IPS DF 6.9 (cell line): ENCODE measurements at regions not wholly inside any gene's neighbourhood (a gene's known extent, or its start where the extent isn't known, plus 50 kb on each side); places are given as distances from the start of the nearest gene placed in this dataset.

Source experiments
- DNase-seq: peaks from one replicate; pipeline ENCODE4 v3.0.0-alpha.2; 2013; ENCODE audit warnings: low read depth, low spot score
- H3K27ac ChIP-seq: one replicate; pipeline ENCODE4 v1.5.1; 2013; ENCODE audit warnings: low read length, control low read depth
- H3K27me3 ChIP-seq: 2 replicates; pipeline ENCODE4 v1.6.1; 2013; ENCODE audit warnings: mild to moderate bottlenecking, low read length; ENCODE audit not compliant: control insufficient read depth, insufficient read depth
- H3K36me3 ChIP-seq: 2 replicates; pipeline ENCODE4 v1.6.1; 2013; ENCODE audit warnings: low read length; ENCODE audit not compliant: control insufficient read depth, insufficient read depth
- H3K4me1 ChIP-seq: 2 replicates; pipeline ENCODE4 v1.6.1; 2013; ENCODE audit warnings: low read length; ENCODE audit not compliant: control insufficient read depth, insufficient read depth
- H3K4me3 ChIP-seq: 2 replicates; pipeline ENCODE4 v1.5.1; 2013; ENCODE audit warnings: mild to moderate bottlenecking, low read length
- H3K9me3 ChIP-seq: 2 replicates; pipeline ENCODE4 v1.6.1; 2013; ENCODE audit warnings: low read length, inconsistent platforms; ENCODE audit not compliant: control insufficient read depth, insufficient read depth
- WGBS: extraction: QIAGEN DNeasy Blood & Tissue Kit; methylation state at CpG from one replicate; pipeline ENCODE4 v1.1.7; 2013; ENCODE audit warnings: mixed read lengths, missing lambda C conversion rate; ENCODE audit not compliant: insufficient read length, insufficient coverage; 5-methylcytosine and 5-hydroxymethylcytosine counted together

DNA sequence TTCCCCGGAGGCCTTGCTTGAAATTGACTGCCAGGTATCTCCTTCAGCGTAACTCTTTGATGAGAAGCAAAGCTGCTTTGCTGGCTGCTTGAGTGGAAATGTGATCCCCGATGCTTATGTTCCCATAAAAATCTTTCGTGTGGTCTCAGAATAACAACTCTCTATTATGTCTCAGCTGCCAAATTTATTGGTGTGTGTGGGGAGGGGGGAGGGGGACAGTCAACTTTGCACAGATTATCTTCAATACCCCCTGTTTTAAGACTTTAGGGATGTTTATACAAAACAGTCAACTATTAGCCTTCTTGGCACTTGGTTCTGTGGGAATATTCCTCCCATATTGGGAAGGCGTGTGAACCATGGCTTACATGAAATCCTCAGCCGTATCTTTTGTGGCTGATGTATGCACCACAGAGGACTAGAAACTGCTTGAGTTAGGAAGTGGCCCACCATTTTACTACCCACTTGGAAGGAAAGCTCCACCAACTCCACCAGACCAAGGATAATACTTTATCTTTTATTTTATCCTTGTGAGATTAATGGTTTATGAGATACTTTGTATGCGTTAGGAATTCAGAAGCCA, 101.5 kb upstream of the SLC24A3 start:
- H3K27ac ChIP-seq, result no peak overlapping the region
- H3K4me3 ChIP-seq, result no peak overlapping the region
- H3K4me1 ChIP-seq, result no peaks in the 10 kb centered on the region
- DNase-seq, result no peak
- no peaks in the 10 kb centered on the region for H3K9me3 ChIP-seq
- H3K27me3 ChIP-seq, result no peaks in the 10 kb centered on the region
- H3K36me3 ChIP-seq, result no peaks in the 10 kb centered on the region
- no CpG with 5 or more reads among the region's 7 CpGs for WGBS

- Histone ChIP-seq H3K27ac (no peak overlapping the region), H3K27me3 (no peaks in the 10 kb centered on the region), H3K4me1 (no peaks in the 10 kb centered on the region), H3K4me3 (no peak overlapping the region), H3K9me3 (no peaks in the 10 kb centered on the region), H3K36me3 (no peaks in the 10 kb centered on the region)
- no peak for DNase-seq
- WGBS, result no CpG with 5 or more reads among the region's 2 CpGs
These were observed 99.6 kb upstream of the SLC24A3 start for GRCh38 chr20:19112828-19113227.

DNA sequence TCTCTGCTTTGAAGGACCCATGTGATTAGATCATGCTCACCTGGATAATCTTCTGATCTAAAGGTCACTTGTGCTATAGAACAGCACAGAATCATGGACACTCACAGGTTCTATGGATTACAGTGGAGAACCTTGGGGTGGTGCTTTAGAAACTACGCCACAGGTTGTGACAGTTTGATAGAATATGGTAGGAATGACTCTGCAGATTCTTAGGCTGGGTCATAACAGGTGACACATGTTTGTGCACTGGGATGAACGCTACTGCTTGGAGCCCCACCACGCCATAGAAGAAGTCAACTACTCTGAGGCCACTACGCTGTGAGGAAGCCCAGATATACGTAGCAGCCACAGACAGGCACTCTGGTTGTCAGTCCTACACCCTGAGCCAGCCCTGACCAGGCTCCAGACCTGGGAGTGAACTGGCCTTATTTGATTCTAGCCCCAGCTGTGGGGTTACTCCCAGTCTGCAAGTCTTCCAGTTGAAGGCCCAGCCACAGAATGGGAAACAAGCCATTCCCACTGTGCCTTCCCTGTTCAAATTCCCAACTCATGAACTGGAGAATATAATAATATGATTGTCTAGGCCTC, 99.0 kb upstream of the SLC24A3 start:
- DNase-seq, result no peak
- H3K27ac ChIP-seq, result no peak overlapping the region
- no peaks in the 10 kb centered on the region for H3K4me1 ChIP-seq
- no peaks in the 10 kb centered on the region for H3K27me3 ChIP-seq
- no peaks in the 10 kb centered on the region for H3K36me3 ChIP-seq
- no CpG with 5 or more reads among the region's 5 CpGs for WGBS
- no peaks in the 10 kb centered on the region for H3K9me3 ChIP-seq
- no peak overlapping the region for H3K4me3 ChIP-seq

DNA sequence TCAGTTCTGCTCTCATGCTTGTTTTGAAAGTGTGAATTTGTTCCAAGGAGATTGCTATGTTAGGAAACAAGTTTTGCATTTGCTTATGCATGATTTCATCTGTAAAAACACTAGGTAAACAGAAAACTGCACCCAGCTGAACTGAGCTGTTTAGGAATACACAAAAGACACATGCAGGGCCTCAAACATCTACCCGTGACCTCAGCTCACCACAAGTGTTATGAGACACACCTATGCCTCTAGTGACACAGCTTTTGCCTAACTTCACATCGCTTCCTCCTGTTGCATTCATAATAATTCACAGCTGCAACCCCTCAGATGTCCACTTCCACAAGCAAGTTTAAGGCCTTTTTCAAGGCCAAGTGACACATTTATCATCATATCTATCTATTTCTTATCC, 98.0 kb upstream of the SLC24A3 start:
- H3K27me3 ChIP-seq, result no peaks in the 10 kb centered on the region
- no CpG with 5 or more reads among the region's 2 CpGs for WGBS
- H3K9me3 ChIP-seq, result no peaks in the 10 kb centered on the region
- no peak overlapping the region for H3K4me3 ChIP-seq
- no peaks in the 10 kb centered on the region for H3K4me1 ChIP-seq
- no peaks in the 10 kb centered on the region for H3K36me3 ChIP-seq
- DNase-seq, result no peak
- no peak overlapping the region for H3K27ac ChIP-seq

DNA sequence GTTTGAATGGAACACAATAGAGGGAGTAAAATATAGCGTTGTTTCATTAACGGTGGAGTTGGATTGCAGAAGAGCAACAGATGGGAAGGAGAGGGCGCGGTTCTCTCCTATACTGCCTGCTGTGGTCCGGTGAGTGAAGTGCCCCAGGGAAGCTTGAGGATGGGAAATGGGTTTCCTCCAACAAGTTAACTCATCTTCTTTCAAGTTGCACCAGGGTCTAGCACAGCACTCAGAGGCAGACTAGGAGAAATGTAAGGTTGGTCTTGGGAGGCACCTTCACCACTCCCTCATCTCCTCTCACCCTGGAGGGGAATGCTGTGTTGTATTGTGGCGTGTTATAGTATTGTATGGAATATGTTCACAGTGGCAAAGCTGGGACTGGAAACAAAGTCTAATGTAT, 96.9 kb upstream of the SLC24A3 start:
- Histone ChIP-seq H3K27me3 (no peaks in the 10 kb centered on the region), H3K36me3 (no peaks in the 10 kb centered on the region), H3K9me3 (no peaks in the 10 kb centered on the region), H3K4me3 (no peak overlapping the region), H3K4me1 (no peaks in the 10 kb centered on the region), H3K27ac (no peak overlapping the region)
- WGBS, result no CpG with 5 or more reads among the region's 6 CpGs
- DNase-seq, result no peak

DNA sequence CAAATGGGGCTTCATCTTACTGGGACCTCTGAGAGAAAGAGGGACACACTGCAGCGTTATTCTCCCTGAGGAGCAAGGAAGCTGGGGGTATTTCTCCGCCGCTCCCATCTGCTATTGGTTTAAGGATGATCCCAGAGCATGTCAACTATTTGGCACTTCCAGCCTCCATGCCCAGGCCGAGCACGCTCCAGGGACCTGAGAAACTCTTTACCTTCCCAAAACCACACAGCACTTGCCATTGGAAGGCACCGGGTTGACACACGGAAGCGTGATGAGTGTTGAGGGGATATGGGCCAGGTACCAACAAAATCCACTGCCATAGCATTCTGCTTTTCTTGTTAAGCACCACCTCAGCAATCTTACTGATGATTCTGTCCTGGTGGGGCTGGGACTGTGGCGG, 92.4 kb upstream of the SLC24A3 start:
- Histone ChIP-seq H3K36me3 (no peaks in the 10 kb centered on the region), H3K9me3 (no peaks in the 10 kb centered on the region), H3K27ac (no peak overlapping the region), H3K4me3 (no peak overlapping the region), H3K27me3 (no peaks in the 10 kb centered on the region), H3K4me1 (no peaks in the 10 kb centered on the region)
- no peak for DNase-seq
- no CpG with 5 or more reads among the region's 9 CpGs for WGBS

DNA sequence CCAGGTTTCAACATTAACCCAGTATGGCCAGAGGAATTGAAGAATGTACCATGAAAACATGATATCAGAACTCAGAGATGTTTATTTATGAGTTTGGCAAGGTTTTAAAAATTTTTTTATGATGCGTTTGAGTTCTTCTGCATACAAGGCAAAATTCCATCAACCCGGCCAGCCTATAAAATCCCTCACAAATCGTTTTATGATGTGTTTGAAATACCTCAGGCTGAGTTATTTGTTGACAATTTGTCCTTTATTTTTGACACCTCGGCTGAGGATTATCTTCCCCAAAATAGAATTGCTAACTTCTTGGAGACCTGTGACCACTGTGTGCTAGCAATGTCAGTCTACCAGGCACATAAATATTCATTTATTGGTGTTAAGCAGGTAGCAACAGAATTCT, 91.9 kb upstream of the SLC24A3 start:
- WGBS, result no CpG with 5 or more reads among the region's 4 CpGs
- no peak for DNase-seq

DNA sequence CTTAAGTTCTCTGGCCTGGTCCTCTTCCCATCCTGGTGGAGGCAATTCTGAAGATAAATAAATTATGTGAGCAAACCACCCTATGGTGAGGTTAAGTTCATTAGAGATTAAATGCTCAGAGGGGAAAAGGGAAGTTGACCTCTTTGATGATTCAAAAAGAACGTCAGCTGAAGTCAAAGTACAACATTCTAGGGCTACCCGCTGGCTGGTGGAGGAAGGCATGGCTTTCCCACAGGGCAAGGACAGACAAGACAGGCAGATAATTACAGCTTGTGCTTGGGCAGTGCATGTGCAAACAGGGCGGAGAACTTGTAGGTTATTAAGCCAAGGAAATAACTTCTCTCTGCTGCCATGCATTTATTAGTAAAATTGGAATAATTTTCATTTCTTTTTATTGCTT, 91.0 kb upstream of the SLC24A3 start:
- no peak overlapping the region for H3K4me3 ChIP-seq
- H3K9me3 ChIP-seq, result no peaks in the 10 kb centered on the region
- no CpG with 5 or more reads among the region's 3 CpGs for WGBS
- H3K27ac ChIP-seq, result no peak overlapping the region
- H3K27me3 ChIP-seq, result no peaks in the 10 kb centered on the region
- no peaks in the 10 kb centered on the region for H3K36me3 ChIP-seq
- no peak for DNase-seq
- no peaks in the 10 kb centered on the region for H3K4me1 ChIP-seq

More for the DNA sequence above, 91.9 kb upstream of the SLC24A3 start:
- H3K4me3 ChIP-seq, result no peak overlapping the region
- no peaks in the 10 kb centered on the region for H3K4me1 ChIP-seq
- no peaks in the 10 kb centered on the region for H3K36me3 ChIP-seq
- H3K27ac ChIP-seq, result no peak overlapping the region
- no peaks in the 10 kb centered on the region for H3K9me3 ChIP-seq
- no peaks in the 10 kb centered on the region for H3K27me3 ChIP-seq

GRCh38 chr20:19121916-19122315, 90.5 kb upstream of the SLC24A3 start:
- H3K27me3 ChIP-seq, result no peaks in the 10 kb centered on the region
- no peak for DNase-seq
- H3K9me3 ChIP-seq, result no peaks in the 10 kb centered on the region
- no peak overlapping the region for H3K27ac ChIP-seq
- no peaks in the 10 kb centered on the region for H3K36me3 ChIP-seq
- no peaks in the 10 kb centered on the region for H3K4me1 ChIP-seq
- no peak overlapping the region for H3K4me3 ChIP-seq

DNA sequence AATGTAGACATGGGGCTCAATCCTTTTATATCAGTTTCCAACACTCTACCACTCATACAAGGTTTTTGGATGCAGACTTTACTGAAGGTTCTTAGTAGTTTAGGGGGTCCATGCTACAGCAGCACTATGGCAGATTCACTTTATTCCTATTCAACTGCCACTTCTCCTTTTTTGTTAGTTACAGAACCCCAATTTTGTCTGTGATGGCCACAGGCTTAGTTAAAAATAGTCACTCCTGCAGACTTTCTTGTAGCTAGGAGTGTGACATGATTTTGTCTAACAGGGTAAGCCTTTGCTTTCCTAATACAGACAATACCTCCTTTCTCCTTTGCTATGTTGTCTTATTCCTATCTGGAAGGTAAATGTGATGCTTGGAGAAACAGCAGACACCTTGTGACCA, 90.0 kb upstream of the SLC24A3 start:
- Histone ChIP-seq H3K36me3 (no peaks in the 10 kb centered on the region), H3K27me3 (no peaks in the 10 kb centered on the region), H3K9me3 (no peaks in the 10 kb centered on the region), H3K27ac (no peak overlapping the region), H3K4me3 (no peak overlapping the region), H3K4me1 (no peaks in the 10 kb centered on the region)
- DNase-seq, result no peak

DNA sequence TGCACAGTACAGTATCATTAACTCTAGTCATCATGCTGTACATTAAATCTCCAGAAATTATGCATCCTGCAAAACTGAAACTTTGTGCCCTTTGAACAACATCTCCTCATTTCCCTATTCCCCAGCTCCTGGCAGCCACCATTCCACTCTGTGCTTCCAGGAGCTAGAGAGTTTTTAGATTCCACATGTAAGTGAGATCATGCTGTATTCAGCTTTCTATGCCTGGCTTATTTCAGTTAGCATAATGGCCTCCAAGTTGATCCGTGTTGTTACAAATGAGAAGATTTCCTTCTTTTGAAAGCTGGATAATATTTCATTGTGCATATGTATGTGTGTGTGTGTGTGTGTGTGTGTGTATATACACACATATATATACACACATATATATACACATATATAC, 86.9 kb upstream of the SLC24A3 start:
- Histone ChIP-seq H3K4me3 (no peak overlapping the region), H3K27me3 (no peaks in the 10 kb centered on the region), H3K4me1 (no peaks in the 10 kb centered on the region), H3K9me3 (no peaks in the 10 kb centered on the region), H3K27ac (no peak overlapping the region), H3K36me3 (no peaks in the 10 kb centered on the region)
- DNase-seq, result no peak
- no CpG with 5 or more reads among the region's 1 CpG for WGBS
